Stimulated activated CD4-positive, alpha-beta T cell treated with anti-CD3 and anti-CD28 coated beads, Interleukin-4, amount 100 ng/mL, for 4 hours (primary cell): ENCODE measurements at regions not wholly inside any gene's neighbourhood (a gene's known extent, or its start where the extent isn't known, plus 50 kb on each side); places are given as distances from the start of the nearest gene placed in this dataset.
"Not testable (repeated sequence)": the region's sequence is repeated elsewhere in the genome, so short reads cannot be mapped to it uniquely, and the experiment has no call there.

ENCODE experiments used
- DNase-seq, 2 experiments: peaks; one replicate each; pipeline ENCODE4 v3.0.0-alpha.2; 2020

GRCh38 chr6:139528471-139528870 lies 154.0 kb upstream of the CITED2 start:
- DNase-seq: no peak

GRCh38 chr6:139525415-139525814 lies 151.0 kb upstream of the CITED2 start:
- DNase-seq: no peak

GRCh38 chr6:139523986-139524385 lies 149.5 kb upstream of the CITED2 start:
- no peak for DNase-seq

- DNase-seq: no peak
Measured at GRCh38 chr6:139522511-139523220, 148.2 kb upstream of the CITED2 start.

- DNase-seq: no peak
Measured at GRCh38 chr6:139521338-139521737, 146.9 kb upstream of the CITED2 start.

- DNase-seq: no peak
Measured at GRCh38 chr6:139520321-139520768, 145.9 kb upstream of the CITED2 start.

- DNase-seq: no peak
Measured at GRCh38 chr6:139519571-139520031, 145.2 kb upstream of the CITED2 start.

- DNase-seq: no peak
Measured at GRCh38 chr6:139519097-139519496, 144.6 kb upstream of the CITED2 start.

GRCh38 chr6:139518556-139519091 lies 144.2 kb upstream of the CITED2 start:
- DNase-seq: no peak

GRCh38 chr6:139517998-139518555 lies 143.6 kb upstream of the CITED2 start:
- DNase-seq: not testable (repeated sequence)

- DNase-seq: no peak
Measured at GRCh38 chr6:139515511-139515910, 141.1 kb upstream of the CITED2 start.

GRCh38 chr6:139514819-139515218 lies 140.4 kb upstream of the CITED2 start:
- DNase-seq: no peak

GRCh38 chr6:139510040-139510790 lies 135.8 kb upstream of the CITED2 start:
- DNase-seq: no peak

- no peak for DNase-seq
Measured at GRCh38 chr6:139509167-139509566, 134.7 kb upstream of the CITED2 start.

GRCh38 chr6:139508576-139508975 lies 134.1 kb upstream of the CITED2 start:
- DNase-seq: no peak

- no peak for DNase-seq
Measured at GRCh38 chr6:139508023-139508422, 133.6 kb upstream of the CITED2 start.

GRCh38 chr6:139500977-139501376 lies 126.5 kb upstream of the CITED2 start:
- no peak for DNase-seq

- DNase-seq: no peak
Measured at GRCh38 chr6:139498715-139499114, 124.3 kb upstream of the CITED2 start.

GRCh38 chr6:139497345-139497961 lies 123.0 kb upstream of the CITED2 start:
- no peak for DNase-seq

GRCh38 chr6:139496654-139497344 lies 122.4 kb upstream of the CITED2 start:
- DNase-seq: no peak

GRCh38 chr6:139494376-139494990 lies 120.0 kb upstream of the CITED2 start:
- DNase-seq: no peak

- DNase-seq: no peak
Measured at GRCh38 chr6:139490482-139490881, 116.0 kb upstream of the CITED2 start.
